GM21367 (cell line): ENCODE measurements at regions not wholly inside any gene's neighbourhood (a gene's known extent, or its start where the extent isn't known, plus 50 kb on each side); places are given as distances from the start of the nearest gene placed in this dataset.
A peak's percentile ranks its signal among the peaks of the same experiment; 100 is the strongest.

Experiments
- ATAC-seq: cut with Tn5 transposase; IDR thresholded peaks from one replicate; pipeline ENCODE4 v1.9.1; 2021; ENCODE audit not compliant: unreplicated experiment

DNA sequence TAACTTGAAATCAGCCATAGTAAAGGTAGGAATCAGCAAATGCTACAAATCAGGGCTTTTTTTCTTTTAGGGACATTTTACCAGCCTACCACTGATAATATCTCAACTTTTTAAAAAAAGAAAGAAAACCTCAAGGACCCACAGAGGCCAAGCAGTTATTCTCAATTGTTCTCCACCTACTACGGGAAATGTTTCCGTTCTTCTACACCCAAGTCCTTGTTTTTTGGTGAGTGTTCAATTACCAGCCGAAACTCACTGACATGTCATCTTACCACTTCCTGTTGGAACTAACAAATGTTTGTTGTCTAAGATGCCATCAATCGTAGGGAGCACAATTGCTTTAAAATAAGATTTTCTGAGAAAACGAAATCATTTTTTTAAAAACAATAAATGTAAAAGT is 50.2 kb upstream of the CDK1 start:
- no peak for ATAC-seq

- ATAC-seq, result no peak
These were observed 52.0 kb upstream of the CDK1 start for GRCh38 chr10:60726257-60726656.

DNA sequence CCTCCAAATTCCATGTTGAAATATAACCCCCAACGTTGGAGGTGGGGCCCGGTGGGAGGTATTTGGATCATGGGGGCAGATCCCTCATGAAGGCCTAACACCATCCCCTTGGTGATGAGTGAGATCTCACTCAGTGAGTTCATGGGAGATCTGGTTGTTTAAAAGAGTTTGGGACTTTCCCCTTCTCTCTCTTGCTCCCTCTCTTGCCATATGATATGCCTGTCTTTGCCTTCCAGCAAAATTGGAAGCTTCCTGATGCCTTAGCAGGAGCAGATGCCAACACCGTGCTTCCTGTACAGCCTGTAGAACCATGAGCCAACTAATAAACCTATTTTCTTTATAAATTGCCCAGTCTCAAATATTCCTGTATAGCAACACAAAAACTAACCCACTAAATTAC is 55.7 kb upstream of the CDK1 start:
- no peak for ATAC-seq

- ATAC-seq, result no peak
These were observed 58.6 kb upstream of the CDK1 start for GRCh38 chr10:60719721-60720120.

DNA sequence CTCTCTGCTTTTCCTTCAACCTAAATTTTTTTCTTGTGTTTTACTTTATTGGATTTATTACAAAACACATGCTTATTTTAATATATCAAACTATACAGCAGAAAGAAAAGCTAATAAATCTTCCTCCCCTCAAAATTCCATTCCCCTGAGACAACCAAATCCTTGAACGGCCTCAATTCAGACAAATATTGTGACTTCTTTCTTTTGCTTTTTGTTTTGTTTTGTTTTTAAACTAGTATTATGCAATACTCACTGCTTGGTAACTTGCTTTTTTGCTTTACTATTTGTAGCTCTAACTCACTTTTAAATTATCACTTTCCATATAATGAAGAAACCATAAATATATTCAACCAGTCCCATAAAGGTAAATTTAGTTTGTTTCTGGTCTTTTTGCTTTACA is 59.4 kb upstream of the CDK1 start:
- no peak for ATAC-seq

- ATAC-seq, result peak; percentile 78
These were observed 60.4 kb upstream of the CDK1 start for GRCh38 chr10:60717852-60718251.

DNA sequence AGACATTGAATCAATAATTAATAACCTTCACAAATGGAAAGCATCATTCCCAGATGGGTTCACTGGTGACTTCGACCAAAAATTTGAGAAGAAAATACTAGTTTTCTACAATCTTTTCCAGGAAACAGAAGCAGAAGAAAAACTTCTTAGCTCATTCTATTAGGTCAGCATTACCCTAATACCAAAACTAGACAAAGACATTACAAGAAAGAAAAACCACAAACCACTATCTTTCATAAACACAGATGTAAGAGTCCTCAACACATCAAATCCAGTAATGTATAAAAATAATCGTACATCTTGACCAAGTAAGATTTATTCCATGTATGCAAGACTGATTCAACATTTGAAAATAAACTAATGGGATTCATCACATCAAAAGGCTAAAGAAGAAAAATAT is 64.0 kb upstream of the CDK1 start:
- ATAC-seq, result no peak

- ATAC-seq, result no peak
These were observed 66.8 kb upstream of the CDK1 start for GRCh38 chr10:60711496-60711895.

DNA sequence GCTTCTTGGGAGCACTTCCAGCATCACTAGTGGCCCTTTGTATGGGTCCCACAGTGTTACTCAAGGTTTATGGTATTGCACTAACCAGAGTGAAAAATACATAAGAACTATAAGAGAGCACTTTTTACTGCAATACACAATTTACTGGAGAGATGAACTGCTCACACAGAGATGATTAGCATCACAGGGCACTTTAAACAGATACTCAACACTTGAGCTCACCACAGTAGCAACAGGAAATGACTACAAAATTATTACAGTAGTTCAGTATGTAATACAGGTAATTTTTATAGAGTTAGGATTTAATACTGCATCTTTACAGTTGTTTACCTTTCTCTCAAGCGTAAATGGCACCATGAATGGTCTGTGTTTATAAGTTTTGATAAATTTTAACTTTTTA is 68.2 kb upstream of the CDK1 start:
- no peak for ATAC-seq

- no peak for ATAC-seq
These were observed 69.6 kb upstream of the CDK1 start for GRCh38 chr10:60708666-60709065.

DNA sequence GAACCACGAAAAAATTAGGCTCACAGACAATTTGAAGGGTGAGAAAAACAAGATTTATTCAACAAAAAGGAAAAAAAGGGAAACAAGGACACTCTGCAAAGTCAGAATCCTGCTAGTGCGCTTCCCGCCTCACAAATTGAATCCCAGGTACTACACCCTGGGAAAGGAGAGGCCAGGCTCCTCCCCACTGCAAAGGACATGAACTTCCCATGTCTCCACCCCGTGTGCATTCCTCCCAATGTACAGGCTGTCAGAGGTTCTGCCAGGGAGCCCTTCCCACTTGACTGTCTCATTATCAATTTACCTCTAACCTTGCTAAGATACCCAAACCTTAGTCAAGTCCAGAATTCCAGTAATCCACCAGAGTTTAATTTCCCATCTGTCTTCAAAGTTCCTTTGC is 70.4 kb upstream of the CDK1 start:
- no peak for ATAC-seq

DNA sequence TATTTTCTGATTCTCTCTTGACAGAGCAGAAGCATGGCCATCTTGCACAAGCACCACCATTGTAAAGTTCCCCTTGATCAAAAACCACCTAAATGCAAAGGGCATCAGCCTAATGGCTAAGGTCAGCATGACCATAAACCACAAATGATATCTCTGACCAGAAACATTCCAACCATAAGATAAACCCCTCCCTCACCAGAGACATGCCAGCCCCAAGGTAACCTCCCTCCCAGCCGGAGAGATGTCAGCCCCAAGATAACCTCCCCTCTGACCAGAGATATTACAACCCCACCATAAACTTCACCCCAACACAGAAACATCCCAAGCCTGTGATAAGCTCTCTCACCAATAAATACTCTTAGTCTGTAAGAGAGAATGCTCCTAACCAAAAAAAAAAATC is 72.1 kb upstream of the CDK1 start:
- ATAC-seq, result no peak

GRCh38 chr10:60705376-60705775 is 72.9 kb upstream of the CDK1 start:
- no peak for ATAC-seq

- ATAC-seq, result no peak
These were observed 73.8 kb upstream of the CDK1 start for GRCh38 chr10:60704471-60704870.

DNA sequence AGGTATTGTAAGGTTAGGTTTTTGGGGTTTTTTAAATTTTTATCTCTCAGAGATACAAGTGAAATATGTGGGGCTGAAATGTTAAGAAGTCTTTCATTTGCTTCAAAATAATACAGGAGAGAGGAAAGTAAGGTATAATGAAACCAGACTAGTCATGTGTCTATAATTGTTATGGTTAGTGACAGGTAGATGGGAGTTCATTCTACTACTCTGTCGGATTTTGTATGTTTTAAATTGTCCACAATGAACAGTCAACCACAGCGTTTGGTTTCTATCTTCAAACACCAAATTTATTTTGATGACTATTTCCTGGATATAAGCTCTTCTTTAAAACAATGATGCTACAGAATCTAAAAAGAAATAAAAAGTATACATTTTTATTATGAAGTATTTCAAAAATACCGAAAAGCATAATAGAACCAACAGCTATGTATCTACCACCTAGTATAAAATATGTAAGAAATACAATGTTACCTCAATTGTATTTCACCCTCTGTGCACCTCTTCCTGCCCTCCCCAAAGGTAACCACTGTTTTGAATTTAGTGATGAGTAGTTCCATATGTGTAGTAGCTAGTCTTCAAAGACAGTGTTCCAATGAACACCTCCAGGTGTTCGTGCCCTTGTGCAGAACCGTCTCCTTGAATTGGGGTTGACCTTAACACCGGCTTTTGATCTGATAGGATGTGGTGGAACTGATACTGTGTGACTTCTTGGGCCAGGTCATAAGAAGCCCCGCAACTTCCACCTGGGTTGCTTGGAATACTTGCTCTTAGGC is 74.8 kb upstream of the CDK1 start:
- ATAC-seq, result no peak

DNA sequence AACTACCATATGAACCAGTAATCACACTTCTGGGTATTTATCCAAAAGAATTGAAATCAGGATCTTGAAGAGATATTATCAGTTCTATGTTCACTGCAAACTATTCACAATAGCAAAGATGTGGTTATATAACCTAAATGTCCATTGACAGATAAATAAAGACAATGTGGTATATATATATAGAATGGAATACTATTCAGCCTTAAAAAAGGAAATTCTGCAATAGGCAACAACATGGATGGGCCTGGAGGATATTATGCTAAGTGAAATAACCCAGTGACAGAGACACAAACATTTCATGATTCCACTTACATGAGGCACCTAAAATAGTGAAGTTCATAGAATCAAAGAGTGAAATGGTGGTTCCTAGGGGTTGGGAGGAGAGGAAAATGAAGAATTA is 90.6 kb upstream of the CDK1 start:
- no peak for ATAC-seq

- ATAC-seq, result no peak
These were observed 94.2 kb upstream of the CDK1 start for GRCh38 chr10:60684091-60684490.

GRCh38 chr10:60681103-60681502 is 97.2 kb upstream of the CDK1 start:
- ATAC-seq, result no peak

DNA sequence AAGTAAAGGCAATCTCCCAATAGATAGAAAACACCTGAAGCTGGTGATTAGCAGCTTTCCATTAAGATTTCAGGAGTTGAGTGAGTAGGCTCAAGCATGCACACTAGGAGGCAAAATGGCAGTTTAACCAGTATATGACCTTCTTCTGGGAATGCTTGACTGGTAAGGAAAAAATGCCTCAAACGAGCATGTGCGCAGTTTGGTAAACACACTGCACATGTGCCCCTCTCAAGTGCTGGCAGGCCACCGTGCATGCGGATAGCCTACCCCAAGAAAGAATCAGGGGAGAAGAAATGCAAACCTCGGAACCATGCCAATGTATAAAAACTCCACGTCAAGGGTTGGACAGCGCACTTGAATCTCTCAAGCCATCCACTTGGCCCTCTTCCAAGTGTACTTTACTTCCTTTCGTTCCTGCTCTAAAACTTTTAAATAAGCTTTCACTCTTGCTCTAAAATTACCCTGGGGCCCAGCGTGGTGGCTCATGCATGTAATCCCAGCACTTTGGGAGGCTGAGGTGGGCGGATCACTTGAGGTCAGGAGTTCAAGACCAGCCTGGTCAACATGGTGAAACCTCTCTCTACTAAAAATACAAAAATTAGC is 98.8 kb upstream of the CDK1 start:
- ATAC-seq, result no peak

- no peak for ATAC-seq
These were observed 99.3 kb upstream of the CDK1 start for GRCh38 chr10:60678978-60679377.

- no peak for ATAC-seq
These were observed 100.6 kb upstream of the CDK1 start for GRCh38 chr10:60677531-60678129.

DNA sequence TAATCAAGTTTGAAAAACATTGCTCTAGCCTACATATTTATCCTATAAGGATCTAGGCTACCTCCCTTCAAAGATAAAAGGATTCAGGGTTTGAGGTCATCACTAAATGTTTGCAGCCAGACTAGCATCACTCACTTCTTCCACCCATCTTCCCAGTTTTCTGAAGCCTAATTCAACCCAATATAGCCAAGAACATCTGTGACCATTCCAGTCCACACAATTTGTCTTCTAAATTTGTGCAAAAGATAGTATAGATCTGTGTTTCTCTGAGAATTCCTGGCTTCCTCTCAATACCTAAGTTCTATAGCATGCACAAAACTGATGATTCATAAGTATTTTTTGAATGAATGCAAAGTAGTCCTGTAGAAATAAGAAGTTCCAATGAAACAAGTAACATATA is 103.0 kb upstream of the CDK1 start:
- no peak for ATAC-seq

DNA sequence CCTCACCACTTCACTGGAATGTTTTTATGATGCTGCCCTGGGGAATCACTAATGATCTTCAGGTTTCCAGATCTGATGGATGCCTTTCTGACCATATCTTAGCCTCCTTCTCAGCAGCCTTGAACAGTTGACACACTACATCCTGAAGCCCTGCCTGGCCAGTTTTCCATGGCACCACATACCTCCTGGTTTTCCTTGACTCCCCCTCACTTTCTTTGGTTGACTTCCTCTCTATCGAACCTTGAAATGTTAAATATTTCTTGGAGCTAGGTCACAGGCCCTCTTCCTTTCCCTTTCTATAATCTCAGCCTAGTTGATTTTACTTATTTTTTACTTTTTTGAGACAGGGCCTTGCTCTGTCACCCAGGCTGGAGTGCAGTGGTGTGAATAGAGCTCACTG is 108.8 kb upstream of the CDK1 start:
- no peak for ATAC-seq
